Dermis blood vessel endothelial cell (primary cell): ENCODE measurements at regions not wholly inside any gene's neighbourhood (a gene's known extent, or its start where the extent isn't known, plus 50 kb on each side); places are given as distances from the start of the nearest gene placed in this dataset.

Experiments used
- DNase-seq: peaks from one replicate; pipeline ENCODE4 v3.0.0; 2010

GRCh38 chr17:6941989-6942388, 53.9 kb upstream of the ALOX12 start:
- DNase-seq, result no peak

DNA sequence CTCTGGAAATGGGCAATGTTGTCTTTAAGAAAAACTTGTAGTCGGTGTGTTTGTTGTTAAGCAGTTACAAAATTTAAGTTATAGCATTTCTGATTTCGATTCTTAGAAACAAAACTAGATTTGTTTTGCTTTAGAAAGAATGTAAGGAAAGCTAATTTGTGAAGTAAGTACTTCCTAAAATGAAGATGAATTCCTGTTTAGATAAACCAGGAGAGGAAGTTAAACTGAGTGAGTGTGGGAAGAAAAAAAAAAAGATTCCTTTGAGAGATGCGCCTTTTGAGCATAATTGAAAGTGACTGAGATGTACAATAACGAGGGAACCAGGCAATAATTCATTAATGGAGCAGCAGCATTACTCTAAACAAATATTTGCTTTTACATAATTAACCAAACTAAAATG, 52.4 kb upstream of the ALOX12 start:
- no peak for DNase-seq
